Keratinocyte (primary cell): ENCODE measurements at regions not wholly inside any gene's neighbourhood (a gene's known extent, or its start where the extent isn't known, plus 50 kb on each side); places are given as distances from the start of the nearest gene placed in this dataset.

Experiments
- CTCF ChIP-seq, 3 experiments: IDR thresholded peaks in 1 of 3; conservative IDR thresholded peaks in 1 of 3; optimal IDR thresholded peaks in 1 of 3; 2 replicates in 2 of 3; 3 replicates in 1 of 3; pipeline versions ENCODE3 to v1.5.1; 2011; ENCODE audit warnings: low read length in 3 of 3, mild to moderate bottlenecking in 3 of 3, moderate library complexity in 2 of 3, control low read depth in 1 of 3, inconsistent platforms in 1 of 3; ENCODE audit not compliant: insufficient read depth in 2 of 3; ENCODE audit errors: extremely low read depth in 1 of 3
- EZH2 ChIP-seq: IDR thresholded peaks from one replicate; pipeline ENCODE4 v1.6.1; 2012; ENCODE audit warnings: inconsistent platforms, mild to moderate bottlenecking, low read length, moderate library complexity

GRCh38 chr2:120530781-120531180, 184.8 kb downstream of the INHBB start:
- no peak for TF ChIP-seq EZH2
- TF ChIP-seq CTCF (optimal IDR thresholded peaks at IDR 0.05 in 1 of 3, IDR thresholded peaks at IDR 0.05 in 1 of 3, conservative IDR thresholded peaks at IDR 0.05 in 1 of 3; ENCODE audit: extremely low read depth in 1 of 3, insufficient read depth in 2 of 3, low read length in 3 of 3), result no peak
